SKM-1 (cell line): ENCODE measurements at regions not wholly inside any gene's neighbourhood (a gene's known extent, or its start where the extent isn't known, plus 50 kb on each side); places are given as distances from the start of the nearest gene placed in this dataset.

Source experiments
- DNase-seq: peaks from one replicate; lab custom pipeline; 2025; ENCODE audit not compliant: unreplicated experiment; lab: John Stamatoyannopoulos, UW

- no peak for DNase-seq
Observed at GRCh38 chr12:93174473-93174872, 203.3 kb upstream of the NUDT4 start.

GRCh38 chr12:93176165-93176564 is 201.6 kb upstream of the NUDT4 start:
- DNase-seq: no peak

GRCh38 chr12:93176610-93177126 is 201.1 kb upstream of the NUDT4 start:
- no peak for DNase-seq

GRCh38 chr12:93177208-93178153 is 200.2 kb upstream of the NUDT4 start:
- no peak for DNase-seq

GRCh38 chr12:93178154-93178878 is 199.4 kb upstream of the NUDT4 start:
- no peak for DNase-seq

GRCh38 chr12:93179792-93180191 is 197.9 kb upstream of the NUDT4 start:
- DNase-seq: no peak

GRCh38 chr12:93180566-93180965 is 197.2 kb upstream of the NUDT4 start:
- DNase-seq: no peak

GRCh38 chr12:93181409-93181965 is 196.2 kb upstream of the NUDT4 start:
- DNase-seq: no peak

GRCh38 chr12:93183940-93184671 is 193.6 kb upstream of the NUDT4 start:
- peak; percentile 73 for DNase-seq

- no peak for DNase-seq
Observed at GRCh38 chr12:93184672-93185368, 192.9 kb upstream of the NUDT4 start.

- no peak for DNase-seq
Observed at GRCh38 chr12:93185369-93185741, 192.4 kb upstream of the NUDT4 start.

- no peak for DNase-seq
Observed at GRCh38 chr12:93186131-93186530, 191.6 kb upstream of the NUDT4 start.

- no peak for DNase-seq
Observed at GRCh38 chr12:93186621-93187020, 191.1 kb upstream of the NUDT4 start.

- DNase-seq: no peak
Observed at GRCh38 chr12:93191423-93191822, 186.3 kb upstream of the NUDT4 start.

GRCh38 chr12:93191956-93192355 is 185.8 kb upstream of the NUDT4 start:
- no peak for DNase-seq

GRCh38 chr12:93192878-93193277 is 184.8 kb upstream of the NUDT4 start:
- DNase-seq: no peak

GRCh38 chr12:93195511-93195910 is 182.2 kb upstream of the NUDT4 start:
- no peak for DNase-seq

- no peak for DNase-seq
Observed at GRCh38 chr12:93197067-93197593, 180.6 kb upstream of the NUDT4 start.

GRCh38 chr12:93198086-93198485 is 179.6 kb upstream of the NUDT4 start:
- no peak for DNase-seq

- no peak for DNase-seq
Observed at GRCh38 chr12:93199831-93200236, 177.9 kb upstream of the NUDT4 start.
